ENCODE measurements at regions not wholly inside any gene's neighbourhood (a gene's known extent, or its start where the extent isn't known, plus 50 kb on each side); places are given as distances from the start of the nearest gene placed in this dataset.

DNA sequence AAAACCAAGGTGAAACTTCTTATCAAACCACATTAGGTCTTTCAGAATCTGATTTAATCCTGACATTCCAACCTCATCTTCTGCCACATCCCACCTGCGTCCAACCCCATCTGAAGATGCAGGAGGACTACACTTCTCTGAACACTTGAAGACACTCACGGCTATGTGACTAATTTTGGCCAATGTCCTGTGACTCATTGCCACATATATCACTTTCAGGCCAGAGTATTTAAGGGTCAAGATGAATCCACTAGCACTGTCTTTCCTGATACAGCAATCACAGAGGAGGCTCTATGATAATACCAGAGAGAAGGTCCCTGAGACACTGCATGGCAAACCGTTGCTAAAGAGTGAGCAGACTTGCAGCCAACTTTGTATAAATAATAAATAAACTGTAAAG, 323.4 kb downstream of the NR2F1-AS1 start:
- no peak for DNase-seq (ENCODE audit: low spot score)
- TF ChIP-seq, protein P1, sequence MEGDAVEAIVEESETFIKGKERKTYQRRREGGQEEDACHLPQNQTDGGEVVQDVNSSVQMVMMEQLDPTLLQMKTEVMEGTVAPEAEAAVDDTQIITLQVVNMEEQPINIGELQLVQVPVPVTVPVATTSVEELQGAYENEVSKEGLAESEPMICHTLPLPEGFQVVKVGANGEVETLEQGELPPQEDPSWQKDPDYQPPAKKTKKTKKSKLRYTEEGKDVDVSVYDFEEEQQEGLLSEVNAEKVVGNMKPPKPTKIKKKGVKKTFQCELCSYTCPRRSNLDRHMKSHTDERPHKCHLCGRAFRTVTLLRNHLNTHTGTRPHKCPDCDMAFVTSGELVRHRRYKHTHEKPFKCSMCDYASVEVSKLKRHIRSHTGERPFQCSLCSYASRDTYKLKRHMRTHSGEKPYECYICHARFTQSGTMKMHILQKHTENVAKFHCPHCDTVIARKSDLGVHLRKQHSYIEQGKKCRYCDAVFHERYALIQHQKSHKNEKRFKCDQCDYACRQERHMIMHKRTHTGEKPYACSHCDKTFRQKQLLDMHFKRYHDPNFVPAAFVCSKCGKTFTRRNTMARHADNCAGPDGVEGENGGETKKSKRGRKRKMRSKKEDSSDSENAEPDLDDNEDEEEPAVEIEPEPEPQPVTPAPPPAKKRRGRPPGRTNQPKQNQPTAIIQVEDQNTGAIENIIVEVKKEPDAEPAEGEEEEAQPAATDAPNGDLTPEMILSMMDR (IDR thresholded peaks at IDR 0.05; ENCODE audit: extremely low read depth, missing control alignments), result no peak

DNA sequence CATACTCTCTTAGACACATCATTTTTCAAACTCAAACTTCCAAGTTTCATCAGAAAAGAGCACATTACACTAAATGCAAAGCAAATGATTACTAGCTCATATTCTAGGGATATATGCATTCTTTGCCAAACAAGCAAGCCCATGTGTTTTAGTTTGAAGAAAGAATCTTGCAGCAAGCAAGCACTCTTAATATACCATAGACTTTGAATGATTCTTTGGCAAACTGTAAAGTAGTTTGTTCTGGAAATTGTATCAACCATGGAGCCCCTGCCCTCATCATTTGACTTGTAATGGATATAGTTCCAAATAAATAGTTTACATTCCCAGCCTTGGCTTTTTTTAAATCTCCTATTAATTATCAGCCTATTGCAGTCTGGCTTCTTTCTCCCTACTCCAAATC, 325.2 kb downstream of the NR2F1-AS1 start:
- no peak for DNase-seq (ENCODE audit: low spot score)

DNA sequence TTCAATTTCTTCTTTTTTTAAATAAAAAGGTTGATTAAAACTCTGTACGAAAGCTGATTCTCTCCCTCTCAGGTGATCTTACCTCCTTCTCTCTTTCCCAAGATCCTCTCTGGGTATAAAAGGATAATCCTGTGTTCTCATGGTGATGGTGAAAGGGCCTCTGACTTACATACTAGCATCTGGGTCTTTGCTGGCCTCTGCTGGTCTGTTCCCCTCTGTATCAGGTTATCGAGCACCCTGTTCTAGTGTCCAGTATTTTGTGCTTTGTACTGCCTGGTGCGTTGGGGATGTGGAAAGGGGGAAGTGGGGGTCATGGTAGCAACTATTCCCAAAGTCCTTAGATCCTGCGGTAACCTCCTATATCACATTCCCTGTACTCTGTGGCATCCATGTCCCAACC, 328.9 kb downstream of the NR2F1-AS1 start:
- no peak for DNase-seq (ENCODE audit: low spot score)
- TF ChIP-seq, protein P1 (IDR thresholded peaks at IDR 0.05; ENCODE audit: extremely low read depth, missing control alignments), result no peak

More for the DNA sequence above, 325.2 kb downstream of the NR2F1-AS1 start:
- TF ChIP-seq, protein P1 (IDR thresholded peaks at IDR 0.05; ENCODE audit: extremely low read depth, missing control alignments), result no peak

DNA sequence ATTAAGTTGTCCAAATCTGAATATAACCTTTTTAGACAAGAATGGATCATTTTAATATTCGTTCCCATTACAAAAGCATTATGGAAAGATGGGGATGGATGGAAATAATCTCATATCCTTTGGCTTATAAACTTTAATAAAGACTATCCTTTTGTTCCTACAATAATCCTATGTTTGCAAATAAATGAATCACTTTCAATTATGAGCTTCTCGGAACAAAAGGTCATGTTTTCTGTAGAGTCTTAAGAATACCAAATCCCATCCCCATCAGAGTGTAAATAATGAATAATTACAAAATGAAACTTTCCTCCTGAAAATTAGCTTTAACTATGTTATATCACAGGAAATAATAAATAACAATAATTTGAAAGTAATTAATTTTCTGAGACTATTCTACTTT, 329.7 kb downstream of the NR2F1-AS1 start:
- TF ChIP-seq, protein P1 (IDR thresholded peaks at IDR 0.05; ENCODE audit: extremely low read depth, missing control alignments), result no peak
- DNase-seq (ENCODE audit: low spot score), result no peak

DNA sequence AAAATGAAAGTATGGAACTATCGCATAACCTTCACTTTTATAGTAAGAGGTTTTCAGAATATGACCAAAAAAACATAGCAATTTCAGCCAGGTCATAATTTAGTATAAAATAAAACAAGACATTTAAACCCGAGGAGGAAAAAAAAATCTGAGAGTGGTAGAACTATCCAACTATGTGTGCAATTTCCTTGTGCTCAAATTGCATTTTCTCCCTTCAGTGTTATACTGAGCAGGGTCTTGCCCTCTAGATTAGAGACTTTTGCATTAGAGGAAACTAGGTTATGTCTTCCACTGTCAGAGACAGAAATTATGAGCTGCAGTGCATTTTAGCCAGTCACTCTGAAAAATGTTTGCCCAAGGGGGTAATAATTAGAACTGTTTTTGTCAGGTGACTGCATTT, 330.6 kb downstream of the NR2F1-AS1 start:
- DNase-seq (ENCODE audit: low spot score), result no peak
- TF ChIP-seq, protein P1 (IDR thresholded peaks at IDR 0.05; ENCODE audit: extremely low read depth, missing control alignments), result no peak

DNA sequence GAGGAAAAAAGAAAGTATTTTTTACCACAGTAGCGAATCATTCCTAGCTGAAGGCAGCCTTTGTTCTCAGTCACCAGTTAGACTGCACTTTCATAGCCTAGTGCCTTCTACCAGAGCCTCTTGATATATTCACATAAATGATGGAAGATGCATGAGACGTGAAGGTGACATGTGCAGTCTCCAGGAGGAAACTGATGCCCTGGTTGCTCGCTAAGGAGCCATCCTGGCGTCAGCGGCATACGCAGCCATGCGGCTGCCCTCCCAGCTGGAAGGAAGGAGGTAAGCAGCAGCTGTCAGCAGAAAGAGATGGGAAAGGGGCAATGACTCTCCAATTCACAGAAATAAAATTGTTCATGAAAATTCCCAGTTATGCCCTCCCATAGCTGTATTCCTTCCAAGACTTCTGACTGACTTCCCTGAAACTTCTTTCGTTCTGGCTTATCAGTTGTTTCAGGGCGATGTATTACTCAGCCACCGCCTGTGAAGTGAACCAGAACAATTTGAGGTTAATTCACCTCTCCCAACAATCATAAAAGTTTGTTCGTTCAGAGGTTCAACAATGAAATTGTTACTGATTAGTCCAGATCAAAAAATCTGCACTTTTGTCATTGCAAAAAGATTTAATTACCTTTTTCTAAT, 331.2 kb downstream of the NR2F1-AS1 start:
- TF ChIP-seq, protein P1 (IDR thresholded peaks at IDR 0.05; ENCODE audit: extremely low read depth, missing control alignments), result no peak
- no peak for DNase-seq (ENCODE audit: low spot score)

DNA sequence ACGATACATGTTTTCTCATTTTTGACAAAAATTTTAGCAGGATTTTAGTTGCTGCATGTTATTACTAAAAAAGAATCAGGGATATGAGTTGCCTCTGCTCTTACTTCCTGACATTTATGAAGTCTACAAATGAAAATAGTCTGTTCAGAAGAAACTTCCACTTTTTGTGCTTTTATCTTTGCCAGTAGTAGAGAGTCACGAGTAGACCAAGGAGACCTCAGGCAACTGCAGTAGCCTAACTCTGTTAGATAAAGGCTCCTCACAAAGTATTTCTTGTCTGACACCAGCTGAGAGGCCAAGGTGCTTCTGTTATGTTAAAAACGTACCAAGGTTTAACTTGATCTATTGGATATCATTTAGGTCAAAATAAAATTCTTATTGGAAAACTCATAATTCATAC, 333.9 kb downstream of the NR2F1-AS1 start:
- TF ChIP-seq, protein P1 (IDR thresholded peaks at IDR 0.05; ENCODE audit: extremely low read depth, missing control alignments), result no peak
- no peak for DNase-seq (ENCODE audit: low spot score)

Measured in GM20000 (cell line).